Colon (tissue), 2 donors: ENCODE measurements at regions not wholly inside any gene's neighbourhood (a gene's known extent, or its start where the extent isn't known, plus 50 kb on each side); places are given as distances from the start of the nearest gene placed in this dataset.
"Not testable (repeated sequence)": the region's sequence is repeated elsewhere in the genome, so short reads cannot be mapped to it uniquely, and the experiment has no call there.

Experiments
- FAIRE-seq: peaks from 2 replicates; lab custom pipeline; 2012; peaks lifted over from hg19 to GRCh38; lab: Jason Lieb, UNC
- donor health status: control.
- donor health status: control.

DNA sequence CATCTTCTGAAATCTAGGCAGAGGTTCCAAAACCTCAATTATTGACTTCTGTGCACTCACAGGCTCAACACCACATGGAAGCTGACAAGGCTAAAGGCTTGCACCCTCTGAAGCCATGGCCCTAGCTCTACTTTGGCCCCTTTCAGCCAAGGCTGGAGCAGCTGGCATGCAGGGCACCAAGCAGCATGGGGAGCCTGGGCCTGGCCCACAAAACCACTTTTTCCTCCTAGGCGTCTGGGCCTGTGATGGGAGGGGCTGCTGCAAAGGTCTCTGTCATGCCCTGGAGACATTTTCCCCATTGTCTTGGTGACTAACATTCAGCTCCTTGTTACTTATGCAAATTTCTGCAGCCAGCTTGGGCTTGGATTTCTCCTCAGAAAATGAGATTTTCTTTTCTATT lies 123.5 kb upstream of the MEOX2 start:
- not testable (repeated sequence) for FAIRE-seq

DNA sequence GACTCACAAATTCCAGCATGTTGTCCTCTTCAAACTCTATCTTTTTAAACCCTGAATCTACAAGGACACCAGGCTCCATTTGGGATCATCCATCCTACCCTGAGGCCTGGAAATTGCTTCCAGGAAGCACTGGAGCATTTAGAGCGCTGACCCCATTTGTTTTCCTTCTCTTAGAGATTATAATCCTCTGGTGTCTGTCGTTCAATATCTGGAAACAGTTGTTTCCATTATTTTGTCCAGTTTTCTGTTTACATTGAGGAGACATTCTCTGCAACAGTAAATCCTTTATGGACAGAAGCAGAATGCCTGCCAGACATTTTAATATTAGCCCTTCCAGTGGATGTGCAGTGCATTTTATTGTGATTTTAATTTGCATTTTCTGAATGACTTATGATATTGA lies 119.4 kb upstream of the MEOX2 start:
- FAIRE-seq = no peak

DNA sequence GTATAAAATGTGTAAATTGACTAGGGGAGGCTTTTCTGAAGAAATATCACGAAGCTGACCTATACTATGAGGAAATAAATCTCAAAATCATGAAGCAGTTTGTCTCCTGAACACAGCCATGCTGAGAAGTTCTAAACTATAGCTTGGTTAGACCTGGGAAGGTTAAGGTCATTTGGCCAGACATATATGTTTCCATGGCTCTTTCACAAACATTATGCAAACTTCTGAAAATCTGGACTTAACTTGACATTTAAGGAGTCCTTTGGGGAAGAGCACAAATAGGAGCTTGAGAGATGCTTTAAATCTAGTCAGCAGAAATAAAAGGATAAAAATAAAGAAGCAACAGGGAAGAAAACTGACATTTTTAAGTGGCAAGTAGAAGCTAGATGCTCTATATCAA lies 115.9 kb upstream of the MEOX2 start:
- no peak for FAIRE-seq

DNA sequence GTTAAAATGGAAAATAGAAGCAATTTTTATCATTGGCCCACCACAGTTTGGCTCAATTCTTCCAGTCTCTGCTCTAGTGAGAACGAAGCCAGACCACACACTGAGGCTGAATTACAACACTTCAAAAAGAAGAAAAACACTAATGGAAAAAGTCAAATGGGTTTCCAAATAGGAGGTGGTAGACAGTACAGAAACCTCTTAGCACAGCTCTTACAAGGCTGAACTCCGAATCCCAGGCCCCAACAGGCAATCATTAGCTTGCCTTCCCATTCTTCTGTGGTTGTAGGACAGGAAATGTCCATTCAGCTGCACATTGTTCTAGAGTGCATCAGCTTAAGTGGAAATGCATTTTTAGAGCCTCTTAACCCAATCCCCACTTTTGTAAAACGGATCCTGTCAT lies 115.1 kb upstream of the MEOX2 start:
- FAIRE-seq = no peak

DNA sequence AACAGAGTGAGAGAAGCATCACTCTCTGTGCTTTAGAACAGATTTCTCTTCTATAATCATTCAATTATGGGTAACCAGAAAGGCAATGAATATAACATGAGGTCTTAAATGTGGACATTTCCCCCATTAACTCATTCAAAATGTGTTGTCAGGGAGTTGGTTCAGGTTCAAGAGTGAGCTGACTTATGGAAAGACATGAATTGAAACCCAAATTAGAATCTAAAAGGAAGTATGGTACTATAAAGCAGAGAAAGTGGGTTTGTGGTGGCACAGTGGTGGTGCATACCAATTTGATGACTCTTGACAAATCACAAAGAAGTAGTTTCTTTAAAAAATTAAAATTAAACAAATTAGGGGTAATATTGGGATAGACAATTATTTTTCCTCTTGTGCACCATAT lies 114.6 kb upstream of the MEOX2 start:
- FAIRE-seq = no peak

DNA sequence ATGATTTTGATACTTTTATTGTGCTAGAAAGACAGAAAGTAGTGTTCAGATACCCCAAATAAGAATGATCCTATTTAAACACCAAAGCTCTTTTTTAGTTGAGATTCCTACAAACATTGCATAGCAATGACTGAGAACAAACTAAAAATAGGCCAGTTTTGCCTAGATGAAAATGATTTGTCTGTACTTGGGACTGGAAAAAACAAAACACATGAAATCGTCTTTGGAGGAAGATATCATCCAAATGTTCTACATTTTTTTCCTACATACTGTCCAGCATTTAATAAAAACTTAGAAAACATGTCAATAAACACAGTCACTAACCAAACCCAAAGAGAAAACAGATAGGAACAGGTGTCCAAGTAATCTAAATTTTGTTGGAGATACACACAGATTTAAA lies 111.6 kb upstream of the MEOX2 start:
- no peak for FAIRE-seq

DNA sequence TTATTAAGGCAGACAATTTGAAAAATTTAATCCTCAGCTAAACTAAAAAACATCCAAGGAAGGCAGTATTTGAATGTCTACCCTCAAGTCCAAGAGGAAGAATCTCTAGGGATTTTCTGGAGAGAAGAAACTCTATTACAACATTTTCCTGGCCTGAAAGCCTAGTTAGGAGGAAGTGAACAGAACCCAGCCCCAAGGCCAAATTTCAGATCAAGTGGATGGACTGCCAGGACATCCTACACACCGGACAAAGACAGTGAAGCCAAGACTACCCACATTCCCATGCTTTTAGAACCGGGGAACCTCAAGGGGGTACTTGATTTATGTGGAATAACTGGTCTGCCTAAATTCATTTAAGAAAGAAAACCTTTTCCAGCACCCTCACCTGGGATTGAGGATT lies 108.9 kb upstream of the MEOX2 start:
- FAIRE-seq = no peak

DNA sequence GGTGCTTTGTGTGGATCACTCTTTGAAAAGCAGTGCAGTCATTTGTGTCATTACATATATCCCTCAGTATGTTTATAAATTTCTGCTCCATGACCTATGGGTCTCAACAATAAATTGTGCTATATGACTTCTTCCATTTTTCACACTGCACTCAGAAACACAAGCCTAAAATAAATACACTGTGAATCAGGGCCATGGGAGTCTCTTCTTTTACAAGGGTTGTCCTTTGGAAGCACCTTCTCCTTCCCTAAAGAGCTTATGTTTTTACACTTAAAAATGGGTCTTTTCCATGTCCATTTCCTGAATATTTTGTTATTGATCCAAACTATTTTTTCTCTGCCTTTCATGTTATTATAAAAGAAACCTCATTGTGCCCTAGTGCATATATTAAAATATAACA lies 108.3 kb upstream of the MEOX2 start:
- FAIRE-seq = no peak

DNA sequence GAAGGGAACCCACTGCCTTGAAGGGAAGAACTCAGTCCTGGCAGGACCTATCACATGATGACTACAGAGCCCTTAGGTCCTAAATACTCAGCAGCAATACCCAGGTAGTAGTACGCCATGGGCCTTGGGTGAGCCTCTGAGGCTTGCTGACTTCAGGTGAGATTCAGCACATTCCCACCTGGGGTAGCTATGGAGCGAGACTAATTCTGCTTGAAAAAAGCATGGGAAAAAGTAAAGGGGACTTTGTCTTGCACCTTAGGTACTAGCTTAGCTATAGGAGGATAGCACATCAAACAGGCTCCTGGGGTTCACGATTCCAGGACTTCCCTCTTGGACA lies 98.2 kb upstream of the MEOX2 start:
- FAIRE-seq = no peak

DNA sequence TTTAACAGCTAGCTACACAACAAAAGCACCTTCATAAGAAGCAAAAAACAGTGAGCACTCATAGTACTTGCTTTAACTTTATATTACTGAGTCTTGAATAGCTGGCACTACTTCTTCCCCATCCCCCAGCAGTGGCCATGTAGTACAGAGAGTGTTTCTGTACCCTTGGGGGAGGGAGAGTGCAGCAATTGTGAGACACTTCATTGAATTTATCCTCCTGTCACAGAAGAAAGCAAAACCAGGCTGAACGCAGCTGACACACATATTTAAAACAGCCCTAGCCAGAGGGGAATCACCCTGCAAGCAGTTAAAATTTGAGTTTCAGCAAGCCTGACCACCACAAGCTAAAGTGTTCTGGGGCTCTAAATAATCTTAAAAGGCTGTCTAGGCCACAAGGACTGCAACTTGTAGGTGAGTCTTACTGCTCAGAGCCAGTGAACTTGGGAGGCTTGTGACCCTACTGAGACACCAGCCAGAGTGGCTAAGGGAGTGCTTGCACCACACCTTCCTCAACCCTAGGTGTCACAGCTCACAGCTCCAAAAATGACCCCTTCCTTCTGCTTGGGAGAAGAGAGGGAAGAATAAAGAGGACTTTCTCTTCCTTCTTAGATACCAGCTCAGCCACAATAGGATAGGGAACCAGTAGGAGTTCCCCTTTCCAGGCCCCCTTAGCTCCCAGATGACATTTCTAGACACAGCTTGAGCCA lies 97.7 kb upstream of the MEOX2 start:
- no peak for FAIRE-seq

DNA sequence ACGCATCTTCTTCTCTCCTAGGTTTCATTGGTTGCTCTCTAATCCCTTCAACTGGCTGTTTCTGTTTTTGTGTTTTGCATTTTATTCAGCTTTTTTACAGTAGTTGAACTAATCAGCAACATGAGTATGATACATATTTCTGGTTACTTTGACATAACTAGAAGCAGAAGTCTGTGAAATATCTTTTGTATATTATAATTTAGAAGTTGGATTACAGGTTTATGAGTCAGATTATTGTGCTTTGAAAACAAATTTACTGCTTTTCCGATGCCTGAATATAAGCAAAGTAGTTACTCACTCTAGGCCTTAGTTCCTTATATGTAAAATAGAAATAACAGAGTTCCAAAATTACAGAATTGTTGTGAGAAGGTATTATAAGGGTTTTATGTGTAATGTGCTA lies 96.2 kb upstream of the MEOX2 start:
- FAIRE-seq = no peak

DNA sequence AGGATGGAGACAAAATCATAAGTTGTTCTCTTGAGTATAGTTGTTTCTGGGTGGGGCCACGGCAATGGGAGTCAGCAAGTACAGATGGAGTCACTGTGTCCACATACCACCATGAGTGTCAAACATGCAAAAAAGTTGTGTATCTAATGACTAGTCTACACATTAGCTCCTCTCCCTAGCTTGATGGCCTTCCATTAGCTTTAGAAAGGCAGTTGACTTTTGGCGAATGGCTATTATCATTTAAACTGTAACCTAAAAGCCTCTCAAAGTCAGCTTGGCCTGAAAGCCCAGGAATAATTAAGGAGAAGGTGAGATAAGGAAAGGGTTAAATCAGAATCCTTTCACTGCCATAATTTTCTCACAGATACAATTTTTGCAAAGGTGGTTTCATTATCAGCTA lies 95.5 kb upstream of the MEOX2 start:
- FAIRE-seq = no peak

DNA sequence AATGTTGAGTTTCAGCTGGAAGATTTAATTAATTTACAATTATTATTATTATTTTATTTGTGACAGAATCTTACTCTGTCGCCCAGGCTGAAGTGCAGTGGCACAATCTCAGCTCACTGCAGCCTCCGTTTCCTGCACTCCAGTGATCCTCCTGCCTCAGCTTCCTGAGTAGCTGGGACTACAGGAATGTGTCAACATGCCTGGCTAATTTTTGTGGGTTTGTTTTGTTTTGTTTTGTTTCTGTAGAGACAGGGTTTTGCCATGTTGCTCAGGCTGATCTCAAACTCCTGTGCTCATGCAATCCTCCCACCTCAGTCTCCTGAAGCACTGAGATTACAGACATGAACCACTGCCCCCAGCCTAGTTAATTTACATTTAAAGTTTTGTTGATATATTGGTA lies 93.8 kb upstream of the MEOX2 start:
- FAIRE-seq = no peak

DNA sequence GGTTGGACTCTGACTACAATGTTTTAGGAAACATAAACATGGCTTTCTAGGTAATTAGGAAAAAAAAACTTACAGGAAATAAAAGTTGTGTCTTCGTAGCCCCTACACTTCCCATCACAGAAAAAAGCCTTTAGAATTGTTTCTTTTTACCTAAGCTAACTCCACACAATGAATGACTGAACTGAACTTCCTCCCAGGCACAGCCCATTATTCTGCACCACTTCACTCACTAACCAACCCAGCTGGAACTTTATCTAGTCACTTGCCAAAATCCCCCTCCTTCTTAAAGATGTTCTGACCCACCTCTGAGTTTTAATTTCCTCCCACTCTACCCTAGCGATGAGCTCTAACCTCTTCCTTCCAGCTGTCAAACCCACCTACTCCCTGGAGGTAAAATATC lies 91.7 kb upstream of the MEOX2 start:
- FAIRE-seq = no peak

DNA sequence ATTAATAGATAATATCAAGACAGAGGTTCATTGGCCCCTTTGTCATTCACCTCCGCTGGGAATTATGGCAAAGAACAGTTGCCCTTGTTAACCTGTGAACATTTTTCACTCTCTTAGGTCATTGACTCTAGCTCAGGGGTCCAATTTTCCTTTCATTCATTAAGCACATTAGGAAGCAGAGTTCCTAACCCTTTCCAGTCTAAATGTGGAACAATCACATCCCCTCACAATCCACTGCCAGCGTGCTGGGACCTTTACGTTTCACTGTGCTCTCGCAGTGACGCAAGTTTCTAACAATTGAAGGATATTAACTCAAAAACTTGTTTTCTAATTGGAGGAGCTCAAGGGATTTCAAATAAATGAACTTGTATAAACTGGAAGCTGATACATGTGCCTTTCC lies 79.3 kb upstream of the MEOX2 start:
- no peak for FAIRE-seq

DNA sequence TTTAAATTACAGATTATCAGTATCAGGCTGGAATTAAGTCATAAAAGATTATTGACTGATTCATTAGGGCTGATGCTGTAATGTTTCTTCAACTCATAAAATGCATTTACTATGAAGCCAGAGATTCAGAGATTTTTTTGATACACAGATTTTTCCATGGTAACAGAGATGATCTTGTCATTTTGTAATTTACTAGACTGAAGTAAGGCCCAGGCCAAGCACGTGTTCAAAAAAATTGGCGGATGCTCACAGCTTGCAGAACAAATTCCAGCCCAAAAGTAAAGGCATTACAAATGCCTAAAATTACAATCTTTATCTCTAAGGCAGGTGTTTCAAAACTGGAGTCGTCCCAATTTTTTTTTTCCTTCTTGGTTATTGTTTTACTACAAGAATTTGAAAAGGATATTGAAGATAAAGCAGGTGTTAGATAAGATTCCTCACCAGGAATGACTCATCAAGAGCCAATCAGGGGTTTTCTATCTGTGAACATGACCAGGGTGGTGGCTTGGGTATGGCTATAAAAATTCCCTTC lies 78.4 kb upstream of the MEOX2 start:
- FAIRE-seq = no peak

DNA sequence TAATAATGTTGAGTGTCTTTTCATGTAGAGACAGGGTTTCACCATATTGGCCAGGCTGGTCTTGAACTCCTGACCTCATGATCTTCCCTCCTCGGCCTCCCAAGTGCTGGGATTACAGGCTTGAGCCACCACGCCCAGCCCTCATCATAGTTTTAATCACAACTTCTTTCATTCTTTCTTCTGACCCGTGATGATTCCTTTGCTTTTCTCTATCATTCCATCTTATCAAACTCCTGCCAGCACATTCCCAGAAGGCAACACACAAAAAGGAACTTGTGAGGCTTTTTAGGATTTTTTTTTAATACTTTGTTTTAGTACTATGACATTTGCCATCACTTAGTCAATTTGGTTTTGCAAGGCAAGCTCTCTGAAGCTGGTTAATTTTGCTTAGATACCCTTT lies 77.5 kb upstream of the MEOX2 start:
- FAIRE-seq = no peak

DNA sequence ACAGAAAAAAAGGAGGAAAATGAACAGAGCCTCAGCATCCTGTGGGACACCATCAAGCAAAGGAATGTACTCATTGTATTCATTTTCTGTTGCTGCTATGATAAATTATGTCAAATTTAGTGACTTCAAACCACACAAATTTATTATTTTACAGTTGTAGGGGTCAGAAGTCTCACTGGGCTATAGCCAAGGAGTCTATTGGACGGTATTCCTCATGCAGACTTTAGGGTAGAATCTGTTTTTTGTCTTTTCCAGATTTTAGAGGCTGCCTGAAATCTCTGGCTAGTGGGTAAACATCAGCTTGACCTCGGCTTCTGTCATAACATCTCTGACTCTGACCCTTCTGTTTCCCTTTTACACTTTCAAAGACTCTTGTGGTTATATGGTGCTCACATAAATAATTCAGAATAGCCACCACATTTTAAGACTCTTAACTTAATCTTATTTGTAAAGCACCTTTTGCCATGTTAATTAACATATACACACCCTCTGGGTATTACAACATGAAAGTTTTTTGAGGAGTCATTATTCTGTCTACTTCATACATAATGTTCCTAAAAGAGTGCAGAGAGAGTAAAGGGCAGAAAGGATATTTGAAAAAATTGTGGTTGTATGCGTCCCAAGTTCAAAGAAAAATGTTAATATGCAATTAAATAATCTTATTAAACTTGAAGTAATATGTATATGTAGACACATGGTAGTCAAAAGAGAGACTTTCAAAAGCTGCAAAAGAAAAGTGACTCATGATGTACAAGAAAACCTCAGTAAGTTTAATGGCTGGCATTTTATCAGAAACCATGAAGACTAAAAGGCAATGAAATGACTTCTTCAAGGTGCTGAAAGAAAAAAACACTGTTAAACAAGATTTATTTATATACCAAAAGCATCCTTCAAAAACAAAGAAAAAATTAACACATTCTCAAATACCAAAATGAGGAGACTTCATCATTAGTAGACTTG lies 70.8 kb upstream of the MEOX2 start:
- FAIRE-seq = no peak

DNA sequence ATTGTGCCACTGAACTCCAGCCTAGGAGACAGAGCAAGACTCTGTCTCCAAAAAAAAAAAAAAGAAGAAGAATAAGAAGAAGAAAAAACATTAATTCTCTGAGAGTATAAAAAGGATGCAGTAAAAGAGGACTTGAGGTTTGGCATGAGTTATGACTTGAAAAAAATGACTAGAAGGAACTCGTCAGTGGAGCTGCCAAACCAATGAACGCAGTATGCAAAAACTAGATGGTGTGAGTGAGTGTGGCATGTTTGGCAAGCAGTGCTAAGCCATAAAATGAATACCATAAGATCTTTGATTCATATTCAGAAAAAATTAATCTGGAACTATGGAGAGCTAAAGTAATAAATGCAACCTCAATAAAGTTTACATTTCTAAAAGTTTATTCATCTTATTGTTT lies 68.6 kb upstream of the MEOX2 start:
- FAIRE-seq = no peak

DNA sequence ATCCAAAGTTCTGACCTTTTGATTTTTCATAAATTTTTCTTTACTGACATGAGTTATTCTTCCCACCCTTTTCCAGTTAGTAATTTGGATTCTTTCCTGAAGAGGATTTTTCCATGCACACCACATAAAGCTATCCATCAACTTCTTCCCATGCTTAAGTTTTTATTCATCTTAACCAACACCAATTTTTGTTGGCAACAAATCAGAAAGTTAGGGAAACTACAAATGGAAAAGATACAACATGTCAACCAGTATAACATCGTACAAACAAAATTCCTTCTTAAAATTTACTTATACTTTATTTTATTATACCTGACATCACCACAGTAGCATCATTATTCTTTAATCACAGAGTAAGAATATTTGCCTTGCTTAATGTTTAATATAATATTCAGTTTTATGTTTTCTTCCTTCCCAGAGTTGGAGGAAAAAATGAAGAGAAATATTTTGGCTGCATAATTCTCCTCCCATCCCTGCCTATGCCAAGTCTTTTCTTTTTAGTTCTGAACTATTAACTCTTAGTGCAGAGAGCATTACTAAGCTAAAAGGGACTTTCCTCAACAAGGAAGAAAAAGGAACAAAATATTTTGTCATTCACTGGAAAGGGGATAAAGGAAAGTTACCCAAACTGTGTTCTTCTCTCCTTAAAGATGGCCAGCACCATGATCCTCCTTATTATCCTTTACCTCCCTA lies 67.5 kb upstream of the MEOX2 start:
- FAIRE-seq = no peak

DNA sequence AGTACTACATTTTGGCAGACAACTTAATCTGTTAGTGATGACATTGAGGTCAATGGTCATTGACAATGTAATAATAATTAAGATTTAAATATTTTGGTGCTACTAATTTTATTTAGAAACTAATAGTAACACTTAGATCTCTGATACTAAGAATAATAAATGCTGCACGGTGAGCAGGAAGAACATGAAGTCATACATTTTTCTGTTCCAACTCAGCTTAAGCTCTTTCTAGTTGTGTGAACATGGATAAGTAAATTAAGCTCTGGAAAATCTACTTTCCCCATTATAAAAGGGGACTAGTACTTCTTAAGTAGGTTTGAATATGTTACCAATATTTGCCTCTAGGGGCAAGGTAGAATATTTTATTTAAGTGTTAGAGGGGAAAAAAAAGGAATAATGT lies 65.9 kb upstream of the MEOX2 start:
- no peak for FAIRE-seq

DNA sequence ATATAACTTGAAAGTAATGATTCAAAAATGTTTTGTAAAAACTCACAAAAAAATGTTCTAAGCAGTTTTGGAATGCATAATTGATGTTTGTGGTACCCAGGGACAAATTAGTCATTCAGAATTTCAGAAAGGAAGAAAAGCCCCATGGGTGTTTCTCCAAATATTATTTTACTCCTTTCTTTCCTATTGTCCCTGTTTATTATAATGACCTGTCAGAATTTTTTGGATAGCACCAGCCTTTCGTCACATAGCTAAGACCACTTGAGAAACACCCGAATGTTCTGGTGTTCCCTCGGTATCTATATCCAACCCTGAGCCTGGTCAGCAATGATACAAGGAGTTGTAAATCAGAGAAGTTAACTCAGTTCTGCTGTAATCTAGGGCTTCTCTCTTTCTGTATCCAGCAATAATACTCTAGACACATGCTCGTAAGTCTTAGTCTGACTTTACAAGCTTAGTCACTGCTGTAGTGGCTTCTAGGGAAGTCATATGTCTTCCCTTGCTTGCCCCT lies 64.8 kb upstream of the MEOX2 start:
- FAIRE-seq = no peak

DNA sequence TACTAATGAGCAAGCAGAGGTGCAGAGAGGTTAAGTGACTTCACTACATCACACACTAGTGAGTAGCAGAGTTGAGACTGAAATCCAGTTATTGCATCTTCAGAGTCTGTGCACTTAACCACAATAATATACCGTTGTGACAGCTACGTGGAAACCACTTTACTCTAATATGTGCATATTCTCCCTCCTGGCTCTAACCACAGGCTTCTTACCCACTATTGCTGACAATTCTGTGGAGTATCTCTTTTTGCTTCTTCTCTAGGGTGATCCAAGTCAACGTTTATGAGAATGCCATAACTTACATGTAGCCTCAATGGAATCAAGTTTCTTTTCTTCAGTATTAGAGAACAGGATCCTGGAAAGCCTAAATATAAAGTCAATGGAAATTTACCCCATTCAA lies 64.2 kb upstream of the MEOX2 start:
- FAIRE-seq = no peak
